ENCODE measurements at regions not wholly inside any gene's neighbourhood (a gene's known extent, or its start where the extent isn't known, plus 50 kb on each side); places are given as distances from the start of the nearest gene placed in this dataset.

DNA sequence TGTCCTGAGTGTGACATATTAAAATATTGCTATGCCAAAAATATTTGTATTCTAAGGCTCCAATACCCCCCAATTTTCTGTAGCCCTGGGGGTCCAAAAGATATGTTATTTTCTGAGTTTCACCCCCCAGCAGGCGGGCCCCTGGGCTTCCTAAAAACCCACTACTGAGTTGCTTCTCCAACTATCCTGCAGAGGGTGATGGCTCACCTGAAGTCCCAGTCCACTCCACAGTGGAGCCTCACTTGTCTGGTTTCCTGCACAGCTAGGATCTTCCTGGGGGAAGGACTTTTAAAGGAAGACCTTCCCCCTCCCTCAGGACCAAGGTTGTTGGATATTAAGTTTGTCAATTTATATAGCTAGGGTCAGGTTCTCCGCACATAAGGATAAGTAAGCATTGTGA lies 1181.4 kb downstream of the ROBO2 start:
- dilution Hi-C loops (cut with MboI; ENCODE audit: extremely low pct_ligation_motif_present, low sequenced_read_pairs) (no loop called here), intact Hi-C loops (cut with micrococcal nuclease) (loop anchor here (5.0 kb wide), 1 partner anchor 36 kb away; no protein-coding TSS in a partner anchor)
- TF ChIP-seq JUN (IDR thresholded peaks at IDR 0.05; ENCODE audit: borderline replicate concordance, insufficient read depth, insufficient read length, low read depth) (no peak), EZH2 (IDR thresholded peaks at IDR 0.05; ENCODE audit: borderline replicate concordance, low read depth, low read length, severe bottlenecking) (no peak), GATA2 (IDR thresholded peaks at IDR 0.05; ENCODE audit: insufficient read depth, insufficient read length, low read depth, low read length) (no peak), POLR2AphosphoS5 (IDR thresholded peaks at IDR 0.05; ENCODE audit: insufficient read depth, low read depth, low read length) (no peak), MYC (IDR thresholded peaks at IDR 0.05; ENCODE audit: low read depth, low read length) (no peak), FOS (IDR thresholded peaks at IDR 0.05; ENCODE audit: borderline replicate concordance, insufficient read depth, low read length) (no peak), POLR2A (IDR thresholded peaks at IDR 0.05; ENCODE audit: low read depth, low read length) (no peak)
- TF ChIP-seq, protein P1, sequence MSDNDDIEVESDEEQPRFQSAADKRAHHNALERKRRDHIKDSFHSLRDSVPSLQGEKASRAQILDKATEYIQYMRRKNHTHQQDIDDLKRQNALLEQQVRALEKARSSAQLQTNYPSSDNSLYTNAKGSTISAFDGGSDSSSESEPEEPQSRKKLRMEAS (IDR thresholded peaks at IDR 0.05; ENCODE audit: insufficient read depth, insufficient read length): no peak
- TF ChIP-seq, protein P2, sequence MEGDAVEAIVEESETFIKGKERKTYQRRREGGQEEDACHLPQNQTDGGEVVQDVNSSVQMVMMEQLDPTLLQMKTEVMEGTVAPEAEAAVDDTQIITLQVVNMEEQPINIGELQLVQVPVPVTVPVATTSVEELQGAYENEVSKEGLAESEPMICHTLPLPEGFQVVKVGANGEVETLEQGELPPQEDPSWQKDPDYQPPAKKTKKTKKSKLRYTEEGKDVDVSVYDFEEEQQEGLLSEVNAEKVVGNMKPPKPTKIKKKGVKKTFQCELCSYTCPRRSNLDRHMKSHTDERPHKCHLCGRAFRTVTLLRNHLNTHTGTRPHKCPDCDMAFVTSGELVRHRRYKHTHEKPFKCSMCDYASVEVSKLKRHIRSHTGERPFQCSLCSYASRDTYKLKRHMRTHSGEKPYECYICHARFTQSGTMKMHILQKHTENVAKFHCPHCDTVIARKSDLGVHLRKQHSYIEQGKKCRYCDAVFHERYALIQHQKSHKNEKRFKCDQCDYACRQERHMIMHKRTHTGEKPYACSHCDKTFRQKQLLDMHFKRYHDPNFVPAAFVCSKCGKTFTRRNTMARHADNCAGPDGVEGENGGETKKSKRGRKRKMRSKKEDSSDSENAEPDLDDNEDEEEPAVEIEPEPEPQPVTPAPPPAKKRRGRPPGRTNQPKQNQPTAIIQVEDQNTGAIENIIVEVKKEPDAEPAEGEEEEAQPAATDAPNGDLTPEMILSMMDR (IDR thresholded peaks at IDR 0.05; ENCODE audit: extremely low read depth in 1 of 2, insufficient read depth in 1 of 2, low read depth in 1 of 2, low read length in 2 of 2): no peak
- BruUV-seq (replicated peaks): no TSS peak
- H2AFZ ChIP-seq (ENCODE audit: low read depth, low read length): no peak overlapping the region
- H3K9me3 ChIP-seq (replicated peaks; ENCODE audit: control insufficient read depth, insufficient read depth, low read length): no peaks in the 10 kb centered on the region
- no peaks in the 10 kb centered on the region for H3K27me3 ChIP-seq (ENCODE audit: control insufficient read depth in 2 of 2, insufficient read depth in 2 of 2, low read length in 2 of 2)
- H3K79me2 ChIP-seq (ENCODE audit: control insufficient read depth, insufficient read depth, low read length): no peaks in the 10 kb centered on the region
- H3K36me3 ChIP-seq (ENCODE audit: control insufficient read depth in 2 of 2, extremely low read depth in 1 of 2, insufficient read depth in 2 of 2, low read length in 2 of 2): no peaks in the 10 kb centered on the region
- no peak overlapping the region for H3K4me2 ChIP-seq (ENCODE audit: insufficient read depth, low read length)
- CTCF ChIA-PET: interaction anchor here (1.3 kb wide), 1 partner anchor 424 kb away, joined by 3 read pairs; no protein-coding TSS in a partner anchor
- POLR2A ChIA-PET: no interaction called here
- no peaks in the 10 kb centered on the region for H3K9me1 ChIP-seq (replicated peaks; ENCODE audit: control insufficient read depth, extremely low read depth, insufficient read depth, low read length)
- H3K9ac ChIP-seq (replicated peaks; ENCODE audit: extremely low read depth, insufficient read depth, low read length): no peak overlapping the region
- H3K4me3 ChIP-seq (replicated peaks in 1 of 3; ENCODE audit: insufficient read depth in 1 of 3, low read depth in 1 of 3, low read length in 3 of 3): no peak overlapping the region
- no peak overlapping the region for H3K27ac ChIP-seq (ENCODE audit: insufficient read depth, low read depth, low read length)
- H3K4me1 ChIP-seq (ENCODE audit: control insufficient read depth, extremely low read depth, insufficient read depth, low read length): no peaks in the 10 kb centered on the region
- FAIRE-seq: no peak
- no peak for DNase-seq (ENCODE audit: low read depth, low spot score)
- H4K20me1 ChIP-seq (replicated peaks; ENCODE audit: control insufficient read depth, extremely low read depth, insufficient read depth, low read length): no peaks in the 10 kb centered on the region

Measured in endothelial cell of umbilical vein (primary cell).